ENCODE measurements at regions not wholly inside any gene's neighbourhood (a gene's known extent, or its start where the extent isn't known, plus 50 kb on each side); places are given as distances from the start of the nearest gene placed in this dataset.

GRCh38 chr18:1559563-1559962, 654.9 kb downstream of the ADCYAP1 start:
- TF ChIP-seq CTCF (IDR thresholded peaks at IDR 0.05) (no peak), POLR2A (IDR thresholded peaks at IDR 0.05) (no peak)

All from right lobe of liver (tissue), 4 donors.